GM23338 (cell line): ENCODE measurements at regions not wholly inside any gene's neighbourhood (a gene's known extent, or its start where the extent isn't known, plus 50 kb on each side); places are given as distances from the start of the nearest gene placed in this dataset.

ENCODE experiments used
- ATAC-seq: fragments of 200-7000 bp; cut with Tn5 transposase; 3 replicates; pipeline ENCODE4 v1.9.1; 2020
- DNase-seq: peaks from one replicate; pipeline ENCODE4 v3.0.0-alpha.2; 2015; ENCODE audit warnings: low spot score
- H2AFZ ChIP-seq: fragments of 200-600 bp; sonication (generic); 2 replicates; pipeline ENCODE4 v1.8.0; 2016; ENCODE audit warnings: antibody characterized with exemption, mild to moderate bottlenecking, moderate library complexity
- H3F3A ChIP-seq: fragments of 200-600 bp; sonication (generic); replicated peaks from 2 replicates; pipeline ENCODE4 v1.8.0; 2017; ENCODE audit warnings: antibody characterized with exemption, mixed run types, low read depth
- H3K27ac ChIP-seq: fragments of 200-600 bp; sonication (generic); 2 replicates; pipeline ENCODE4 v1.6.1; 2016; ENCODE audit warnings: low read depth
- H3K27me3 ChIP-seq: fragments of 200-600 bp; sonication (generic); 2 replicates; pipeline ENCODE4 v1.8.0; 2016; ENCODE audit warnings: mild to moderate bottlenecking, mixed run types, moderate library complexity; ENCODE audit not compliant: insufficient read depth
- H3K36me3 ChIP-seq: fragments of 200-600 bp; sonication (generic); 2 replicates; pipeline ENCODE4 v1.8.0; 2016; ENCODE audit warnings: mild to moderate bottlenecking; ENCODE audit not compliant: insufficient read depth
- H3K4me1 ChIP-seq: fragments of 200-600 bp; sonication (generic); 2 replicates; pipeline ENCODE4 v1.8.0; 2016; ENCODE audit warnings: mild to moderate bottlenecking, moderate library complexity; ENCODE audit not compliant: insufficient read depth
- H3K4me2 ChIP-seq: fragments of 200-600 bp; sonication (generic); 2 replicates; pipeline ENCODE4 v1.7.1; 2017; ENCODE audit warnings: mixed run types
- H3K4me3 ChIP-seq: fragments of 200-600 bp; sonication (generic); 2 replicates; pipeline ENCODE4 v1.6.1; 2016; ENCODE audit warnings: mixed run types
- H3K79me2 ChIP-seq: fragments of 200-600 bp; sonication (generic); replicated peaks from 2 replicates; pipeline ENCODE4 v1.8.0; 2017; ENCODE audit warnings: mild to moderate bottlenecking; ENCODE audit not compliant: insufficient read depth
- H3K9me2 ChIP-seq: fragments of 200-600 bp; sonication (generic); 2 replicates; pipeline ENCODE4 v1.8.0; 2017; ENCODE audit not compliant: insufficient read depth
- H4K20me1 ChIP-seq: fragments of 200-600 bp; sonication (generic); replicated peaks from 2 replicates; pipeline ENCODE4 v1.8.0; 2017; ENCODE audit warnings: mild to moderate bottlenecking; ENCODE audit not compliant: insufficient read depth
- H3K27ac Mint-ChIP-seq: 2 replicates; pipeline ENCODE4 v1.8.0; 2020; ENCODE audit warnings: inconsistent platforms, mild to moderate bottlenecking, moderate library complexity, mixed read lengths
- H3K27me3 Mint-ChIP-seq: 3 replicates; pipeline ENCODE4 v1.8.0; 2022; ENCODE audit warnings: low read depth, mild to moderate bottlenecking, moderate library complexity, mixed read lengths, inconsistent platforms; ENCODE audit not compliant: insufficient read depth, poor library complexity
- H3K36me3 Mint-ChIP-seq: 3 replicates; pipeline ENCODE4 v1.8.0; 2021; ENCODE audit warnings: low read depth, mild to moderate bottlenecking, inconsistent platforms, moderate library complexity, mixed read lengths
- H3K4me1 Mint-ChIP-seq: 3 replicates; pipeline ENCODE4 v1.8.0; 2020; ENCODE audit warnings: mild to moderate bottlenecking, inconsistent platforms, mixed read lengths
- H3K4me3 Mint-ChIP-seq: 3 replicates; pipeline ENCODE4 v1.8.0; 2021; ENCODE audit warnings: moderate library complexity, mild to moderate bottlenecking, inconsistent platforms, mixed read lengths
- H3K9me3 Mint-ChIP-seq: 3 replicates; pipeline ENCODE4 v1.8.0; 2020; ENCODE audit warnings: moderate library complexity, mild to moderate bottlenecking, inconsistent platforms, mixed read lengths
- CREB1 ChIP-seq: fragments of 250-450 bp; sonication (Bioruptor Pico); IDR thresholded peaks from 2 replicates; pipeline ENCODE4 v1.5.0; 2020; ENCODE audit warnings: low read depth, mild to moderate bottlenecking, moderate library complexity
- CTCF ChIP-seq, 2 experiments: fragments of 200-600 bp in 1 of 2; sonication (generic) in 1 of 2; conservative IDR thresholded peaks; 2 replicates each; pipeline versions ENCODE4 v1.5.1 to v1.6.1; 2016 to 2017; ENCODE audit warnings: antibody characterized with exemption in 2 of 2, low read depth in 2 of 2, mild to moderate bottlenecking in 2 of 2, moderate library complexity in 1 of 2
- EZH2 ChIP-seq: fragments of 200-600 bp; sonication (generic); IDR thresholded peaks from one replicate; pipeline ENCODE4 v1.8.0; 2017; ENCODE audit warnings: antibody characterized with exemption, mild to moderate bottlenecking, low read depth; ENCODE audit not compliant: unreplicated experiment
- EZH2phosphoT487 ChIP-seq: fragments of 200-600 bp; sonication (generic); IDR thresholded peaks from one replicate; pipeline ENCODE4 v1.8.1; 2018; ENCODE audit warnings: antibody characterized with exemption; ENCODE audit not compliant: unreplicated experiment
- JUNB ChIP-seq: IDR thresholded peaks from one replicate; pipeline ENCODE4 v1.6.1; 2016; ENCODE audit warnings: antibody characterized with exemption; ENCODE audit not compliant: unreplicated experiment
- NANOG ChIP-seq: IDR thresholded peaks from 2 replicates; pipeline ENCODE4 v1.6.1; 2016; ENCODE audit warnings: antibody characterized with exemption, borderline replicate concordance
- POLR2AphosphoS5 ChIP-seq: IDR thresholded peaks from 2 replicates; pipeline ENCODE4 v1.6.1; 2016; ENCODE audit warnings: antibody characterized with exemption, low read depth
- STAT1 ChIP-seq: IDR thresholded peaks from one replicate; pipeline ENCODE4 v1.6.1; 2016; ENCODE audit warnings: antibody characterized with exemption; ENCODE audit not compliant: unreplicated experiment
- ZNF114 ChIP-seq: fragments of 250-450 bp; sonication (Bioruptor Pico); IDR thresholded peaks from 2 replicates; pipeline ENCODE4 v1.5.0; 2020; ENCODE audit warnings: mild to moderate bottlenecking, moderate library complexity
- ZNF331 ChIP-seq: fragments of 250-450 bp; sonication (Bioruptor Pico); IDR thresholded peaks from 2 replicates; pipeline ENCODE4 v1.5.0; 2020; ENCODE audit warnings: low read depth, mild to moderate bottlenecking, moderate library complexity
- ZNF462 ChIP-seq: fragments of 250-450 bp; sonication (Bioruptor Pico); IDR thresholded peaks from 2 replicates; pipeline ENCODE4 v1.5.0; 2020; ENCODE audit warnings: mild to moderate bottlenecking, moderate library complexity

- no peak for DNase-seq
- Histone ChIP-seq H3F3A (no peaks in the 10 kb centered on the region), H3K27ac (no peak overlapping the region), H3K4me1 (peaks cover 31% of the 10 kb centered on the region), H3K4me2 (peak overlapping the region; percentile 30; the same call in 1 of the 2 replicates), H2AFZ (no peak overlapping the region), H3K9me2 (peaks cover 3% of the 10 kb centered on the region; the same call in 1 of the 2 replicates), H3K4me3 (no peak overlapping the region), H3K79me2 (no peaks in the 10 kb centered on the region), H3K27me3 (no peaks in the 10 kb centered on the region), H3K36me3 (0 out of 2 replicates have a peak, but pooled peaks cover 4% of the 10 kb centered on the region), H4K20me1 (no peaks in the 10 kb centered on the region)
- TF ChIP-seq ZNF331 (CRISPR knock-in tag) = no peak
- no peak overlapping the region for H3K27ac Mint-ChIP-seq
- H3K4me1 Mint-ChIP-seq = peaks cover 25% of the 10 kb centered on the region
- peaks cover 11% of the 10 kb centered on the region; the same call in 2 of the 3 replicates for H3K9me3 Mint-ChIP-seq
- H3K4me3 Mint-ChIP-seq = no peak overlapping the region
- H3K27me3 Mint-ChIP-seq = no peaks in the 10 kb centered on the region
- ATAC-seq = no peak; the same call in 2 of the 3 replicates
- peaks cover 8% of the 10 kb centered on the region; the same call in 1 of the 3 replicates for H3K36me3 Mint-ChIP-seq
Measured at GRCh38 chr13:50543141-50543540, 300.4 kb downstream of the DLEU7 start.

GRCh38 chr13:50543782-50544181 is 299.7 kb downstream of the DLEU7 start:
- Histone ChIP-seq H3K79me2 (no peaks in the 10 kb centered on the region), H3K27ac (no peak overlapping the region), H3F3A (no peaks in the 10 kb centered on the region), H3K36me3 (no peaks in the 10 kb centered on the region), H3K4me2 (peak overlapping the region; percentile 30), H4K20me1 (no peaks in the 10 kb centered on the region), H3K4me3 (0 out of 2 replicates have a peak overlapping the region, but pooled peaks have one; percentile 1), H3K9me2 (peaks cover 10% of the 10 kb centered on the region), H2AFZ (no peak overlapping the region), H3K27me3 (no peaks in the 10 kb centered on the region), H3K4me1 (peaks cover 31% of the 10 kb centered on the region)
- ATAC-seq (peak; percentile 84), DNase-seq (peak; percentile 36)
- peak overlapping the region; percentile 54; the same call in 1 of the 2 replicates for H3K27ac Mint-ChIP-seq
- peaks cover 25% of the 10 kb centered on the region for H3K4me1 Mint-ChIP-seq
- no peaks in the 10 kb centered on the region for H3K27me3 Mint-ChIP-seq
- H3K36me3 Mint-ChIP-seq = peaks cover 4% of the 10 kb centered on the region; the same call in 1 of the 3 replicates
- peak overlapping the region; percentile 6; the same call in 2 of the 3 replicates for H3K4me3 Mint-ChIP-seq
- H3K9me3 Mint-ChIP-seq = peaks cover 7% of the 10 kb centered on the region; the same call in 2 of the 3 replicates
- TF ChIP-seq ZNF462 (CRISPR knock-in tag) (no peak), ZNF331 (CRISPR knock-in tag) (no peak), CTCF (conservative IDR thresholded peaks at IDR 0.05; ENCODE audit: low read depth in 2 of 2) (no peak), ZNF114 (CRISPR knock-in tag) (no peak), EZH2 (no peak), EZH2phosphoT487 (no peak), CREB1 (CRISPR knock-in tag) (no peak), NANOG (no peak), JUNB (no peak), POLR2AphosphoS5 (no peak), STAT1 (no peak)
